ENCODE measurements at regions not wholly inside any gene's neighbourhood (a gene's known extent, or its start where the extent isn't known, plus 50 kb on each side); places are given as distances from the start of the nearest gene placed in this dataset.

GRCh38 chr3:170753421-170754310 lies 116.3 kb downstream of the RPL22L1 start:
- BruUV-seq (replicated peaks), result no TSS peak
- peaks cover 62% of the 10 kb centered on the region for H3K4me1 ChIP-seq (ENCODE audit: control insufficient read depth, extremely low read depth, insufficient read depth, low read length)
- H3K9ac ChIP-seq (replicated peaks; ENCODE audit: extremely low read depth, insufficient read depth, low read length), result peak overlapping the region; percentile 75
- no peak overlapping the region for H3K4me3 ChIP-seq (replicated peaks in 1 of 3; ENCODE audit: insufficient read depth in 1 of 3, low read depth in 1 of 3, low read length in 3 of 3)
- peak; percentile 75 for TF ChIP-seq GATA2 (IDR thresholded peaks at IDR 0.05; ENCODE audit: insufficient read depth, insufficient read length, low read depth, low read length)
- no peak for TF ChIP-seq CTCF (IDR thresholded peaks at IDR 0.05; ENCODE audit: extremely low read depth in 1 of 2, insufficient read depth in 1 of 2, low read depth in 1 of 2, low read length in 2 of 2)
- peak; percentile 74 for TF ChIP-seq FOS (IDR thresholded peaks at IDR 0.05; ENCODE audit: borderline replicate concordance, insufficient read depth, low read length)
- peak; percentile 62 for TF ChIP-seq JUN (IDR thresholded peaks at IDR 0.05; ENCODE audit: borderline replicate concordance, insufficient read depth, insufficient read length, low read depth)
- FAIRE-seq (no peak), DNase-seq (ENCODE audit: low read depth, low spot score) (peak; percentile 76)
- intact Hi-C loops (cut with micrococcal nuclease) (loop anchor here (1.0 to 2.0 kb wide), 2 partner anchors 8 to 397 kb away; partner anchors contain the start of gene SKIL), dilution Hi-C loops (cut with MboI; ENCODE audit: extremely low pct_ligation_motif_present, low sequenced_read_pairs) (no loop called here)
- H3K79me2 ChIP-seq (ENCODE audit: control insufficient read depth, insufficient read depth, low read length), result no peaks in the 10 kb centered on the region
- H3K9me3 ChIP-seq (replicated peaks; ENCODE audit: control insufficient read depth, insufficient read depth, low read length), result no peaks in the 10 kb centered on the region
- peak overlapping the region; percentile 95 for H3K27ac ChIP-seq (ENCODE audit: insufficient read depth, low read depth, low read length)
- ChIA-PET POLR2A (interaction anchor here (0.6 to 2.0 kb wide), 4 partner anchors 13 to 321 kb away, joined by 3 to 10 read pairs (median 6); no protein-coding TSS in a partner anchor), CTCF (interaction anchor here (0.7 to 3.4 kb wide), 10 partner anchors 28 to 340 kb away, joined by 3 to 25 read pairs (median 6); partner anchors contain the start of gene SLC7A14)
- H4K20me1 ChIP-seq (replicated peaks; ENCODE audit: control insufficient read depth, extremely low read depth, insufficient read depth, low read length), result no peaks in the 10 kb centered on the region
- H3K4me2 ChIP-seq (ENCODE audit: insufficient read depth, low read length), result peak overlapping the region; percentile 26
- no peaks in the 10 kb centered on the region for H3K36me3 ChIP-seq (ENCODE audit: control insufficient read depth in 2 of 2, extremely low read depth in 1 of 2, insufficient read depth in 2 of 2, low read length in 2 of 2)
- H2AFZ ChIP-seq (ENCODE audit: low read depth, low read length), result no peak overlapping the region
- no peaks in the 10 kb centered on the region for H3K9me1 ChIP-seq (replicated peaks; ENCODE audit: control insufficient read depth, extremely low read depth, insufficient read depth, low read length)
- no peaks in the 10 kb centered on the region for H3K27me3 ChIP-seq (ENCODE audit: control insufficient read depth in 2 of 2, insufficient read depth in 2 of 2, low read length in 2 of 2)
